ENCODE measurements at regions not wholly inside any gene's neighbourhood (a gene's known extent, or its start where the extent isn't known, plus 50 kb on each side); places are given as distances from the start of the nearest gene placed in this dataset.

GRCh38 chr20:6502999-6503398, 264.5 kb upstream of the BMP2 start:
- no peak for TF ChIP-seq POLR2AphosphoS5 (IDR thresholded peaks at IDR 0.05; ENCODE audit: low read depth, low read length)
- no peak for TF ChIP-seq SPI1 (IDR thresholded peaks at IDR 0.05; ENCODE audit: low read depth, low read length)
- TF ChIP-seq TAF1 (IDR thresholded peaks at IDR 0.05; ENCODE audit: low read depth, low read length) = no peak
- no peak for TF ChIP-seq POLR2A (IDR thresholded peaks at IDR 0.05; ENCODE audit: low read depth, low read length)
- TF ChIP-seq PAX5 (IDR thresholded peaks at IDR 0.05; ENCODE audit: insufficient read depth, low read length, severe bottlenecking) = no peak

Data from GM12891 (cell line).